Neuron (in vitro differentiated cells): ENCODE measurements at regions not wholly inside any gene's neighbourhood (a gene's known extent, or its start where the extent isn't known, plus 50 kb on each side); places are given as distances from the start of the nearest gene placed in this dataset.
A peak's percentile ranks its signal among the peaks of the same experiment; 100 is the strongest.

Experiments
- H2AFZ ChIP-seq: one replicate; pipeline ENCODE4 v1.6.1; 2013; ENCODE audit warnings: low read depth, mild to moderate bottlenecking, inconsistent platforms, low read length, moderate library complexity
- H3K27me3 ChIP-seq: one replicate; pipeline ENCODE4 v1.6.1; 2013; ENCODE audit warnings: low read length; ENCODE audit not compliant: insufficient read depth
- H3K36me3 ChIP-seq: one replicate; pipeline ENCODE4 v1.6.1; 2013; ENCODE audit warnings: low read length; ENCODE audit not compliant: insufficient read depth
- H3K4me1 ChIP-seq: one replicate; pipeline ENCODE4 v1.6.1; 2013; ENCODE audit warnings: low read length; ENCODE audit not compliant: insufficient read depth
- H3K4me3 ChIP-seq: 2 replicates; pipeline ENCODE4 v1.5.1; 2013; ENCODE audit warnings: mild to moderate bottlenecking, low read length, moderate library complexity
- H3K9me3 ChIP-seq: one replicate; pipeline ENCODE4 v1.6.1; 2013; ENCODE audit warnings: low read length

- Histone ChIP-seq H3K36me3 (no peaks in the 10 kb centered on the region), H3K9me3 (no peaks in the 10 kb centered on the region), H3K27me3 (no peaks in the 10 kb centered on the region), H3K4me3 (no peak overlapping the region), H2AFZ (no peak overlapping the region), H3K4me1 (peaks cover 34% of the 10 kb centered on the region)
Observed at GRCh38 chr20:11252447-11252846, 578.6 kb upstream of the JAG1 start.

- Histone ChIP-seq H3K9me3 (peaks cover 7% of the 10 kb centered on the region), H2AFZ (no peak overlapping the region), H3K27me3 (no peaks in the 10 kb centered on the region), H3K4me3 (no peak overlapping the region), H3K36me3 (no peaks in the 10 kb centered on the region), H3K4me1 (peaks cover 5% of the 10 kb centered on the region)
Observed at GRCh38 chr20:11255455-11255854, 581.7 kb upstream of the JAG1 start.

- Histone ChIP-seq H2AFZ (no peak overlapping the region), H3K4me1 (peaks cover 5% of the 10 kb centered on the region), H3K27me3 (no peaks in the 10 kb centered on the region), H3K4me3 (no peak overlapping the region), H3K36me3 (no peaks in the 10 kb centered on the region), H3K9me3 (peaks cover 7% of the 10 kb centered on the region)
Observed at GRCh38 chr20:11255860-11256259, 582.1 kb upstream of the JAG1 start.

DNA sequence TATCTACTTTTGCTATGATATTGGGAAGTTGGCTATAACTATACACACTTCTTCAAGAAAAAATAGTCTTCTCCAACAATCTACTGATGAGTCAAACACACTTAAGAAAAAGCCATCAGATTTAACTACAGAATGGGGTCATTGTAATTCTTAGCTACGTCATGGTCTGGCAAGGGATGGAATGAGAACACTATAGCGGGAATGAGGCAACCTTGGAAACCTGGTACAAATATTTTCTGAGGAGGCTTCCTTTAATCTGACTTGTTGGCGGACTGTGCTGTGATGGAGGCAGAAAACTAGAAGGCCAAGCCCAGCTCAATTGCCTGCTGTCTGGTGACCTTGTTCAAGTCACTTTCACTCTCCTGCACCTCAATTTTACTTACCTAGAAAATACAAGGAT is 586.8 kb upstream of the JAG1 start:
- Histone ChIP-seq H3K36me3 (no peaks in the 10 kb centered on the region), H3K27me3 (no peaks in the 10 kb centered on the region), H3K4me1 (peaks cover 3% of the 10 kb centered on the region), H3K9me3 (peaks cover 7% of the 10 kb centered on the region), H2AFZ (no peak overlapping the region), H3K4me3 (no peak overlapping the region)

DNA sequence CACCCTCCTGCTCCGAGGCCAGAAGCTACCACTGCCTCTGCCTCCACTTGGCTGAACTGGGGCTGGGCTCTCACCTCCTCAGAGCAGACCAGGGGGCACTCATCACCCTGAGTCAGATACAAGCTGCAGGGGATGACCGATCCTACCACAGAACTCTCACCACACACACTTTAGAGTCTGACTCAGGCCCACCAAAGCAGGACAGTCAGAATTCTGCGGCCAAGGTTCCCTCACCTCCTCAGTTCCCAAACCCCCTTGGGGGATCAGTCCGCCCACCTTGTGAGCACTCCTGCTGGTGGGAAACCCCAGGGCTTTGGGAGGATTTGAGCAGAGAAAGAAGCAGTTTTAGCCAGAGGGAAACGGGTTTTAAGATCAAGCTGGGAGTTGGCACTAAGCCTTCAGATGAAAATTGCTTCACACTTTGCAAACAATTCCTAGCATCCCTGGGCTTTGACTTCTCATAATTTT is 587.8 kb upstream of the JAG1 start:
- H3K27me3 ChIP-seq = no peaks in the 10 kb centered on the region
- H3K4me1 ChIP-seq = peaks cover 11% of the 10 kb centered on the region
- H3K9me3 ChIP-seq = peaks cover 7% of the 10 kb centered on the region
- no peak overlapping the region for H3K4me3 ChIP-seq
- H2AFZ ChIP-seq = no peak overlapping the region
- no peaks in the 10 kb centered on the region for H3K36me3 ChIP-seq

DNA sequence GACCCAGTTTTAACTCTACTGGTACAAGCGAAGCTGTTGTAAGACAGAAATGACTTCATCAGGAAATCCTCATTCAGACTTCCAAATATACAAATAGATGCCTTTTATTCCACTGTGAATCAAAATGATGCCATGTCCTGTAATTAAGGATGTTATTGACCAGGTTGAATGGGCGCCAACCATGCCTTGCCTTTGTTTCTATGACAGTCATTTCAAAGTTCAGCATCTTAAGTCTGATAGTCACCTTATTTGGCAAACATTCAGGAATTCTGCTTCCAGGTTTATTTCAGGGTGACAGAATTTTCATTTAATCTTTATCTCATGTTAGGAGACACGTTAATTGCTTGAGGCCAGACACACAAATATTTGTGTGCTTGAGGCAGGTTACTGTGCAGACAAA is 592.8 kb upstream of the JAG1 start:
- peaks cover 43% of the 10 kb centered on the region for H3K4me1 ChIP-seq
- H3K4me3 ChIP-seq = no peak overlapping the region
- no peaks in the 10 kb centered on the region for H3K36me3 ChIP-seq
- no peak overlapping the region for H2AFZ ChIP-seq
- H3K9me3 ChIP-seq = no peaks in the 10 kb centered on the region
- no peaks in the 10 kb centered on the region for H3K27me3 ChIP-seq

DNA sequence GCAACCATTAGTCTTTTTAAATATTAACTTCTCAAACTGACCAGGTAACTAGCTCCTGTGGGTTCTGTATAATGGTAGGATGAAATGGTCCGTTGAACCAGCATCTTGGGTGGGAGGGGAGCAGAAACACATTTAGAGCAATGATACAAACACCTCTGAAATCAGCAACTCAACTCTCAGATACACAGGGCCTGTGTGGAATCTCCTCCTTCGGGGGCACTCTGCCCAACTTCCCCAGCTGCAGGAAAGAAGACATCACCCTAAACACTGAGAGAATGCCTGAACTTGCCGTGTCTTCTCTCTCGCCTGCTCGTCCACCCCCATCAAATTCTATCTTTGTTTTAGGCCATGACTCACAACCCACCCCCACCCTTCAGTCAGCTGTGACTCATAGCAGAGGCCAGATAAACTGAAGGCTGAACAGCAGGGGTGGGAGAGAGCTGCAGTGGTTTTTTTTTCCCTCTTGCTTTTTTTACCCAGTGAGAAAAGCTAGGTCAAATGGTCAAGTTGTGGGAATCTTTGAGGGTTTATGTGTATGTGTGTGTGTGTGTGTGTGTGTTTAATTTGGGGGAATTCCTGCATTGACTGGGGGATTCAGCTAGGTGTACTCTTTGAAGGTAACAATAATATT is 593.4 kb upstream of the JAG1 start:
- Histone ChIP-seq H3K4me1 (peaks cover 50% of the 10 kb centered on the region), H3K9me3 (no peaks in the 10 kb centered on the region), H2AFZ (no peak overlapping the region), H3K27me3 (no peaks in the 10 kb centered on the region), H3K36me3 (no peaks in the 10 kb centered on the region), H3K4me3 (peak overlapping the region; percentile 11)

DNA sequence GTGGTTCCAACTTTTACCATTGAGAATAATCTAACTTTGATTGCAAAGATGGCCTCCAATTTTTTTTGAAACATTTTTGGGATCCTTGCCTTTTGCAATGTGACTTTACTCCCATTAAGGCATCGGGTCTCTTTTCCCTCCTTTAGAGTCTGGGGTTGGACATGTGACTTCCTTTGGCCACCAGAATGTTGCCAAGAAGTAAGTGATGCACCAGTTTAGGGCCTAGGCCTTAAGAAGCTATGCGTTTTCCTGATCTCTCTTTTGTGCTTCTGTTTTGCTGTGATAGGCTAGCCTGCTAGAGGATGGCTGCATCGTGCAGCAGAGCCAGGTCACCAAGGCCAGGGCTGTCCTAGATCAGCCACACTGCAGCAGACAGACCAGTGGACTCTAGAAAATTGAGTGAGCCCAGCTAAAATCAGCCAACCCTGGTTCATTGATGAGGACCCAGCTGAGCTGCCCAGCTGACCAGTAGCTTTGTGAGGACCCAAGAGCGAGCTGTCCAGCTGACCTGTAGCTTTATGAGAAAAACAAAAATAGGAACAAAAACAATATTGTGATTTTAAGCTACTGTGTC is 594.0 kb upstream of the JAG1 start:
- Histone ChIP-seq H3K4me3 (no peak overlapping the region), H3K9me3 (no peaks in the 10 kb centered on the region), H2AFZ (no peak overlapping the region), H3K27me3 (no peaks in the 10 kb centered on the region), H3K36me3 (no peaks in the 10 kb centered on the region), H3K4me1 (peaks cover 53% of the 10 kb centered on the region)

DNA sequence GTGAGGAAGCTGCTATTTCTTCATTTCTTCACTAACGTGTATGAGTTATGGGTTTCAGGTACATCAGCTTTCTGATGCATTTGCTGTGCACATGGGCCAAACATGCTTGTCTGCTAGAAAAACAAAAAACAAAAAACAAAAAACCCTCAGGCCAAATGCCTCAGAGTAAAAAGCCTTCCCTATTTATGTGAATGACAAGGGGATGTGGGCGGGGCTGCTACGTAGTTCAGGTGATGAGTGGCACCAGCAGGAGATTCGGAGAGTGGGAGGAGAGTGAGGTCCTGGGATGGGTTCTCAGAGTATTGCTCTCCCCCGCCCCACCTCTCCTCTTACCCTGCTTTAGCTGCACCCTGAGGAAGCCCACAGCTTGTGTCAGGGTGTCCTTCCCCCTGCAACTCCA is 596.8 kb upstream of the JAG1 start:
- H3K4me1 ChIP-seq = peaks cover 61% of the 10 kb centered on the region
- H3K4me3 ChIP-seq = no peak overlapping the region
- H3K27me3 ChIP-seq = no peaks in the 10 kb centered on the region
- no peaks in the 10 kb centered on the region for H3K9me3 ChIP-seq
- no peak overlapping the region for H2AFZ ChIP-seq
- H3K36me3 ChIP-seq = no peaks in the 10 kb centered on the region

DNA sequence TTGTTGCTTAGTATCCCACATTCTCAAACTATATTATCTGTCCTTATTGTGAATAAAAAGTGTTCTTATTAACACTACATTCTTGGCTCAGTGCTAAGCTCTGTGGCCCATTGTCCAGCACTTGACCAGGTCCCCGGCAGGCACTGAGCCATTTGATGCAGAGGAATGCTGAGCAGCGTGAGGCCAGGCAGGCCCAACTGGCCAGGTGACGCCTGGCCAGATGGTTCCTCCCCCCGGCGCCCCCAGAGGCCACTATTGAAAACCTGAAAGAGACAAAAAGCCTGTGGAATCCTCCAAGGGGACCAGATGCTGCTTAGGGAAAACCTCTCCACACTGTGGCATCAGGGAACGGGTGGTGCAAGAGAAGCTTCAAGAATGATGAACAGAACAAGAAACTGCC is 597.5 kb upstream of the JAG1 start:
- Histone ChIP-seq H3K4me1 (peaks cover 55% of the 10 kb centered on the region), H3K9me3 (no peaks in the 10 kb centered on the region), H3K4me3 (no peak overlapping the region), H2AFZ (no peak overlapping the region), H3K36me3 (no peaks in the 10 kb centered on the region), H3K27me3 (no peaks in the 10 kb centered on the region)

GRCh38 chr20:11271920-11272594 is 598.3 kb upstream of the JAG1 start:
- Histone ChIP-seq H3K9me3 (no peaks in the 10 kb centered on the region), H3K4me1 (peaks cover 48% of the 10 kb centered on the region), H3K4me3 (no peak overlapping the region), H3K36me3 (no peaks in the 10 kb centered on the region), H2AFZ (no peak overlapping the region), H3K27me3 (no peaks in the 10 kb centered on the region)

GRCh38 chr20:11274141-11274594 is 600.4 kb upstream of the JAG1 start:
- Histone ChIP-seq H3K4me1 (peaks cover 31% of the 10 kb centered on the region), H3K36me3 (no peaks in the 10 kb centered on the region)

GRCh38 chr20:11275740-11276139 is 601.9 kb upstream of the JAG1 start:
- Histone ChIP-seq H2AFZ (no peak overlapping the region), H3K27me3 (no peaks in the 10 kb centered on the region), H3K36me3 (no peaks in the 10 kb centered on the region), H3K4me3 (no peak overlapping the region), H3K4me1 (peaks cover 29% of the 10 kb centered on the region), H3K9me3 (no peaks in the 10 kb centered on the region)

More at GRCh38 chr20:11274141-11274594, 600.4 kb upstream of the JAG1 start:
- H2AFZ ChIP-seq = no peak overlapping the region
- H3K4me3 ChIP-seq = no peak overlapping the region
- no peaks in the 10 kb centered on the region for H3K27me3 ChIP-seq
- no peaks in the 10 kb centered on the region for H3K9me3 ChIP-seq
